ENCODE measurements at regions not wholly inside any gene's neighbourhood (a gene's known extent, or its start where the extent isn't known, plus 50 kb on each side); places are given as distances from the start of the nearest gene placed in this dataset.

DNA sequence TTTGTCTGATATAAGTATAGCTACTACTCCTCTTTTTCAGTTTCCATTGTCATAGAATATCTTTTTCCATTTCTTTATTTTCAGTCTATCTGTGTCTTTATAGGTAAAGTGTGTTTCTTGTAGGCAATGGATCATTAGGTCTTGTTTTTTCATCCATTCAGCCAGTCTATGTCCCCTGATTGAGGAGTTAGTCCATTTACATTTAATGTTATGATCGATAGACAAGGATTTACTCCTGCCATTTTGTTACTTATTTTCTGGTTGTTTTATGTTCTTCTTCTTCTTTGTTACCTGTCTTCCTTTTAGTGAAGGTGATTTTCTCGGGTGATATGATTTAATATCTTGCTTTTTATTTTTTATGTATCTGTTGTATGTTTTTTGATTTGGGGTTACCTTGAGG lies 169.0 kb downstream of the BARX1 start:
- Mint-ChIP-seq H3K4me1 (ENCODE audit: low read depth, unreplicated experiment) (no peaks in the 10 kb centered on the region), H3K9me3 (ENCODE audit: low read depth, unreplicated experiment) (peaks cover 4% of the 10 kb centered on the region)
- CTCF ChIA-PET: interaction anchor here (0.8 kb wide), 1 partner anchor 24 kb away, joined by 3 read pairs; no protein-coding TSS in a partner anchor

DNA sequence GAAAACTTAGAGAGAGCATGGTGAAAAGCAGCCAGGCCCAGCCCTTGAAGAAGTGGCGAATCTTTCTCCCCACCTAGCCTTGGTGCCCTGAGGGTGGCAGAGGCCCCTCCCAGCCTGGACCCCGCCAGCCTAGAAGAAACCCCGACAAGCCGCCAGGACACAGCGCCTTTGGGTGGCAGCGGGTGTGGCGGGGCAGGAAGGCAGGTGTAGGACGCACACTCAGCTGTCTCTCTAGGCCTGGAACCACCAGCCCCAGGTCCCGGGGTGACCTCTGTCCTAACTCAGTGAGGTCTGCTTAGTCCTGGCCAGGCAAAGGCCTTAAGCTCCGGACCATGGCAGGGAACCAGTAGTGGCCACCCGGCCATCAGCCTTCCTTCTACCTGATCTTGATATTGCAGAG lies 178.3 kb downstream of the BARX1 start:
- TF ChIP-seq, protein P1, sequence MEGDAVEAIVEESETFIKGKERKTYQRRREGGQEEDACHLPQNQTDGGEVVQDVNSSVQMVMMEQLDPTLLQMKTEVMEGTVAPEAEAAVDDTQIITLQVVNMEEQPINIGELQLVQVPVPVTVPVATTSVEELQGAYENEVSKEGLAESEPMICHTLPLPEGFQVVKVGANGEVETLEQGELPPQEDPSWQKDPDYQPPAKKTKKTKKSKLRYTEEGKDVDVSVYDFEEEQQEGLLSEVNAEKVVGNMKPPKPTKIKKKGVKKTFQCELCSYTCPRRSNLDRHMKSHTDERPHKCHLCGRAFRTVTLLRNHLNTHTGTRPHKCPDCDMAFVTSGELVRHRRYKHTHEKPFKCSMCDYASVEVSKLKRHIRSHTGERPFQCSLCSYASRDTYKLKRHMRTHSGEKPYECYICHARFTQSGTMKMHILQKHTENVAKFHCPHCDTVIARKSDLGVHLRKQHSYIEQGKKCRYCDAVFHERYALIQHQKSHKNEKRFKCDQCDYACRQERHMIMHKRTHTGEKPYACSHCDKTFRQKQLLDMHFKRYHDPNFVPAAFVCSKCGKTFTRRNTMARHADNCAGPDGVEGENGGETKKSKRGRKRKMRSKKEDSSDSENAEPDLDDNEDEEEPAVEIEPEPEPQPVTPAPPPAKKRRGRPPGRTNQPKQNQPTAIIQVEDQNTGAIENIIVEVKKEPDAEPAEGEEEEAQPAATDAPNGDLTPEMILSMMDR (IDR thresholded peaks at IDR 0.05; ENCODE audit: unreplicated experiment): no peak
- H3K4me3 Mint-ChIP-seq (ENCODE audit: low read depth, unreplicated experiment): no peak overlapping the region
- no peak overlapping the region for H3K27ac Mint-ChIP-seq (ENCODE audit: unreplicated experiment)
- DNase-seq: no peak
- H3K9me3 Mint-ChIP-seq (ENCODE audit: low read depth, unreplicated experiment): no peaks in the 10 kb centered on the region
- intact Hi-C loops (cut with micrococcal nuclease; ENCODE audit: unreplicated experiment): no loop called here
- no peaks in the 10 kb centered on the region for H3K36me3 Mint-ChIP-seq (ENCODE audit: insufficient read depth, unreplicated experiment)
- peaks cover 15% of the 10 kb centered on the region for H3K27me3 Mint-ChIP-seq (ENCODE audit: unreplicated experiment)
- CTCF ChIA-PET: no interaction called here
- H3K4me1 Mint-ChIP-seq (ENCODE audit: low read depth, unreplicated experiment): no peaks in the 10 kb centered on the region
- BruUV-seq (replicated peaks): no TSS peak

More for the DNA sequence above, 169.0 kb downstream of the BARX1 start:
- BruUV-seq (replicated peaks): no TSS peak
- Mint-ChIP-seq H3K27me3 (ENCODE audit: unreplicated experiment) (peaks cover 69% of the 10 kb centered on the region), H3K36me3 (ENCODE audit: insufficient read depth, unreplicated experiment) (no peaks in the 10 kb centered on the region), H3K4me3 (ENCODE audit: low read depth, unreplicated experiment) (no peak overlapping the region), H3K27ac (ENCODE audit: unreplicated experiment) (no peak overlapping the region)
- intact Hi-C loops (cut with micrococcal nuclease; ENCODE audit: unreplicated experiment): no loop called here
- no peak for DNase-seq
- TF ChIP-seq, protein P1 (IDR thresholded peaks at IDR 0.05; ENCODE audit: unreplicated experiment): no peak

DNA sequence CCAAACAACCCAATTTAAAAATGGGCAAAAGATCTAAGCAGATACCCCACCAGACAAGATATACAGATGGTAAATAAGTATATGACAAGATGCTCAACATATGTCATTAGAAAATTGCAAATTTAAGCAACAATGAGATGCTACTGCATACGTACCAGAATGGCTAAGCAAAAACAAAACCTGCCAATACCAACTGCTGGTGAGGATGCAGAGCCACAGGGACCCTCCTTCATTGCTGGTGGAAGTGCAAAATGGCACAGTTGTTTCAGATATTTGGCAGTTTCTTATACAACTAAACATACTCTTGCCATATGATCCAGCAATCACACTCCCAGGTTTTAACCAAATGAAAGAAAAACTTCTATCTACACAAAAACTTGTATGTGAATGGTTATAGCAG lies 178.9 kb downstream of the BARX1 start:
- Mint-ChIP-seq H3K27me3 (ENCODE audit: unreplicated experiment) (peaks cover 13% of the 10 kb centered on the region), H3K4me3 (ENCODE audit: low read depth, unreplicated experiment) (no peak overlapping the region), H3K4me1 (ENCODE audit: low read depth, unreplicated experiment) (no peaks in the 10 kb centered on the region), H3K27ac (ENCODE audit: unreplicated experiment) (no peak overlapping the region), H3K9me3 (ENCODE audit: low read depth, unreplicated experiment) (no peaks in the 10 kb centered on the region), H3K36me3 (ENCODE audit: insufficient read depth, unreplicated experiment) (no peaks in the 10 kb centered on the region)
- CTCF ChIA-PET: no interaction called here
- TF ChIP-seq, protein P1 (IDR thresholded peaks at IDR 0.05; ENCODE audit: unreplicated experiment): no peak
- BruUV-seq (replicated peaks): no TSS peak
- no peak for DNase-seq
- intact Hi-C loops (cut with micrococcal nuclease; ENCODE audit: unreplicated experiment): no loop called here

DNA sequence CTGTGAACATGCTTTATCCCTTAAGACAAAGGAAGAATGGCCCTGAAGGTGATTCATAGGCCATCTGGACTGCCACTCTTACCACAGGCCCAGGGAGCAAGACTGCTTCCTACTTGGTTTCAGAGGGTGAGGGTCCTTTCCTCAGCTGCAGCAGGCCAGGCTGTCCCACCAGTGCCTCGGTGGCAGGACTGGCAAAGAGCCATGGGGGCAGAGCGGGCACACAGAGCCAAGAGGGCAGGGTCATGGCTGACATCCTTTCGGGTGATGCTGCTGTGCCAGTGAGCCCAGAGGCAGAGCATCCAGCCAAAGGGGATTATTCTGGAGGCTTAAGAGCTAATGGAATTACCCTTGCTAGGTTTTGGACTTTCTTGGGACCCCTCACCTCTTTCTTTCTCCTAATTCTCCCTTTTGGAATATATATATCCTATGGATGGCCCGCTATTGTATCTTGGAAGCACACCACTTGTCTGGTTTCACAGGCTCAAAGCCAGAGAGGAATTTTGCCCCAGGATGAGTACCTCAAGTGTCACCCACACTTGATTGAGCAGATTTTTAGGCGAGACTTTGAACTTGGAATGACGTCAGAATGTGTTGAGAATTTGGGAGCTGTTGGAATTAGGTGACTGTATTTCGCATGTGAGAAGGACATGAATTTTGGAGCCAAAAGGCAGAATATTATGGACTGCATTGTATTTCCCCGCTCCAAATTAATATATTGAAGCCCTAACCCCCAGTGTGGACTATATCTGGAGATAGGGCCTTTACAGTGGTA lies 180.6 kb downstream of the BARX1 start:
- intact Hi-C loops (cut with micrococcal nuclease; ENCODE audit: unreplicated experiment): no loop called here
- CTCF ChIA-PET: no interaction called here
- H3K4me3 Mint-ChIP-seq (ENCODE audit: low read depth, unreplicated experiment): no peak overlapping the region
- no TSS peak for BruUV-seq (replicated peaks)
- DNase-seq: no peak
- H3K27me3 Mint-ChIP-seq (ENCODE audit: unreplicated experiment): peaks cover 13% of the 10 kb centered on the region
- H3K36me3 Mint-ChIP-seq (ENCODE audit: insufficient read depth, unreplicated experiment): no peaks in the 10 kb centered on the region
- H3K9me3 Mint-ChIP-seq (ENCODE audit: low read depth, unreplicated experiment): no peaks in the 10 kb centered on the region
- H3K4me1 Mint-ChIP-seq (ENCODE audit: low read depth, unreplicated experiment): no peaks in the 10 kb centered on the region
- no peak overlapping the region for H3K27ac Mint-ChIP-seq (ENCODE audit: unreplicated experiment)
- TF ChIP-seq, protein P1 (IDR thresholded peaks at IDR 0.05; ENCODE audit: unreplicated experiment): no peak

All from Calu3 (cell line).